ENCODE measurements at regions not wholly inside any gene's neighbourhood (a gene's known extent, or its start where the extent isn't known, plus 50 kb on each side); places are given as distances from the start of the nearest gene placed in this dataset.

- no peak for TF ChIP-seq TAF1 (IDR thresholded peaks at IDR 0.05; ENCODE audit: borderline replicate concordance, low read depth, low read length)
- TF ChIP-seq POLR2AphosphoS5 (IDR thresholded peaks at IDR 0.05; ENCODE audit: low read depth, low read length): no peak
- no peak for TF ChIP-seq POLR2A (IDR thresholded peaks at IDR 0.05; ENCODE audit: low read depth, low read length)
- FAIRE-seq (no peak), DNase-seq (ENCODE audit: insufficient read length) (no peak)
These were observed 231.3 kb upstream of the CELF2 start for GRCh38 chr10:10786109-10787090.

DNA sequence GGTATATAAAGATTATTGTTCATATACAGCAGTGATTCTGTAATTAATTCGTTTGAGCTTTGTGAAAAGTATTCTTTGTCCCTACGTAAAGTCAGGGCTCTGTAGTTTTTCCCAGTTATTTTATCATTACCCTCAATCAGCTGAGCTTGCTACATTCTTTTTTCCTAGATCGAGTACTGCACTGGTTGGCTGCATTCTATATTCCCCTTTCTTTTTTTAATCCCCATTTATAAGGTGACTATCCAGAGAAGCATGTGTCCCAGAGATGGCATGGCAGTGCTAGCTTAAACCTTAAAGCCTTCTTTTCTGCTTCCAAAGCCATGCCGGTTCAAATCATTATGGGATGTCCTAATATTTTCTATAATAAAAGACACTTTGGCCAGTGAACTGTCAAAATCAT lies 230.1 kb upstream of the CELF2 start:
- TF ChIP-seq TAF1 (IDR thresholded peaks at IDR 0.05; ENCODE audit: borderline replicate concordance, low read depth, low read length) (no peak), POLR2A (IDR thresholded peaks at IDR 0.05; ENCODE audit: low read depth, low read length) (no peak), POLR2AphosphoS5 (IDR thresholded peaks at IDR 0.05; ENCODE audit: low read depth, low read length) (no peak)
- no peak for FAIRE-seq
- DNase-seq (ENCODE audit: insufficient read length): no peak

- FAIRE-seq (no peak), DNase-seq (ENCODE audit: insufficient read length) (no peak)
- TF ChIP-seq POLR2AphosphoS5 (IDR thresholded peaks at IDR 0.05; ENCODE audit: low read depth, low read length): no peak
- no peak for TF ChIP-seq POLR2A (IDR thresholded peaks at IDR 0.05; ENCODE audit: low read depth, low read length)
These were observed 228.9 kb upstream of the CELF2 start for GRCh38 chr10:10788761-10789160.

GRCh38 chr10:10791869-10792268 lies 225.8 kb upstream of the CELF2 start:
- TF ChIP-seq POLR2A (IDR thresholded peaks at IDR 0.05; ENCODE audit: low read depth, low read length) (no peak), TAF1 (IDR thresholded peaks at IDR 0.05; ENCODE audit: borderline replicate concordance, low read depth, low read length) (no peak), POLR2AphosphoS5 (IDR thresholded peaks at IDR 0.05; ENCODE audit: low read depth, low read length) (no peak)
- FAIRE-seq: no peak
- no peak for DNase-seq (ENCODE audit: insufficient read length)

DNA sequence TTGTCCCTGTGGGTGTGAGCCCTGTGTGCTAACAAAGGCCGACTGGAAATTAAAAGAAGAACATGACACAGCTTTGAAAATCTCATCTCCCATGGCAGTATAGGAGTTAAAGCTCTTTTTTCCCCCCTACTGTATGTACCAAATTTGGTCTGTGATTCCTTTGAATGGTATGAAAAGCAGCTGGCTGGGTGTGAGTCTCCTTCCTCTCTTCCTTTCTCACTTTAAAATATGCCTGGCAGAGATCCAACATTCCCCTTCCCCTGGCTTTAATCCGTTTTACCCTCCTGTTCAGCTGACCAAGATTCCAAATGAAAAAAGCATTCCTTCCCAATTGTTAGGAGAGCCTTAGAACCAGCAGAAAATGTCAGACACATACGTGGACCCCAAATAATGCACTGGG lies 225.0 kb upstream of the CELF2 start:
- no peak for TF ChIP-seq POLR2A (IDR thresholded peaks at IDR 0.05; ENCODE audit: low read depth, low read length)
- TF ChIP-seq POLR2AphosphoS5 (IDR thresholded peaks at IDR 0.05; ENCODE audit: low read depth, low read length): no peak
- no peak for TF ChIP-seq TAF1 (IDR thresholded peaks at IDR 0.05; ENCODE audit: borderline replicate concordance, low read depth, low read length)
- DNase-seq (ENCODE audit: insufficient read length) (no peak), FAIRE-seq (no peak)

GRCh38 chr10:10794046-10794445 lies 223.6 kb upstream of the CELF2 start:
- TF ChIP-seq POLR2AphosphoS5 (IDR thresholded peaks at IDR 0.05; ENCODE audit: low read depth, low read length): no peak
- no peak for TF ChIP-seq TAF1 (IDR thresholded peaks at IDR 0.05; ENCODE audit: borderline replicate concordance, low read depth, low read length)
- no peak for TF ChIP-seq POLR2A (IDR thresholded peaks at IDR 0.05; ENCODE audit: low read depth, low read length)
- no peak for FAIRE-seq
- DNase-seq (ENCODE audit: insufficient read length): no peak

DNA sequence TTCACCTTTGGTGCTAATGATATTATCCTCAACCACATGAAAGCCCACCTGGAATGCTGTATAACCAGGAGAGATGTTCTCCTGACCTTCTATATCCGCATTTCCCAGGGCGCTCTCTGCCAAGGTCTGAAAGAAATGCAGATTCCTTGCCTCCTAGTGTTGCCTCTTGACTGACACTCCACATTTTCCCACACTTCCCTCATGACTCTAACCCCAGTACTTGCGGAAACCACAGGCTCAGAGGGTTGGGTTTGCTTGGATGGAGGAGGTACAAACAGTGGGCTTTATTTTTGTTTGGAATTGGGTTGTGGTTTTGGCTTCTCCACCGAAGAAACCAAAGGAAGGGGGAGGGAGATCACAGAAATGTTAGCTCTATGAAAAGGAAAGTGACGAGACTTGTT lies 222.9 kb upstream of the CELF2 start:
- FAIRE-seq (no peak), DNase-seq (ENCODE audit: insufficient read length) (no peak)
- TF ChIP-seq POLR2A (IDR thresholded peaks at IDR 0.05; ENCODE audit: low read depth, low read length): no peak
- TF ChIP-seq TAF1 (IDR thresholded peaks at IDR 0.05; ENCODE audit: borderline replicate concordance, low read depth, low read length): no peak
- no peak for TF ChIP-seq POLR2AphosphoS5 (IDR thresholded peaks at IDR 0.05; ENCODE audit: low read depth, low read length)

GRCh38 chr10:10796061-10796773 lies 221.5 kb upstream of the CELF2 start:
- TF ChIP-seq TAF1 (IDR thresholded peaks at IDR 0.05; ENCODE audit: borderline replicate concordance, low read depth, low read length): no peak
- FAIRE-seq (no peak), DNase-seq (ENCODE audit: insufficient read length) (no peak)

DNA sequence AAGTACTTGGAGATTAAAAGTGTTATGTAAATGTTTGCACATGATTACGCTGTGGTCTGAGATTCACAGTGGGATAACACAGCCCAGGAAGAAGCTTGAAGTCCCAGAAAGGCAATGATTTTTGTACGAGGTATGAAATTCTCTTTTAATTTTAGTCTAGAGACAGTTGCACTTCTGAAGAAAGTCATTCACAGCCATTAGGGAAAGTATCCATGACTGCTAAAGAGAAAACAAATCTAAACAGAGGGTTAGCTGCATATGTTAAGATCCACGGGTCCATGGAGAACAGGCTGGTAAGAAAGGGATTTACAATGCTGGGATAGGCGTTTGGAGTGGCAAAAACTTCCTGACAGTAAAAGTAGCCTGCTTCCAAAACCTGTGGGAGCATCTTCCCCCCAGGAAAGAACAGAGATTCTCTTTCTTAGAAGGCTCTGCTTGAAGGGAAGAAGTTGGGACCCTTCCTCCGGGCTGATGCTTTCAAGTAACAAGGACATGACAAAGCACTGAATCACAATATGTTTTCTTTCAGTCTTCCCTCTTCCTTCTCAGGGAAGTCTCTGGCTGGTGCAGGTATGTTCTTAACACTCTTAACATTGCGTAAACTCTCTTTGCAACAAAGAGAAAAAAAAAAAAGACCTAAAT lies 220.8 kb upstream of the CELF2 start:
- no peak for FAIRE-seq
- TF ChIP-seq POLR2AphosphoS5 (IDR thresholded peaks at IDR 0.05; ENCODE audit: low read depth, low read length): no peak
- TF ChIP-seq TAF1 (IDR thresholded peaks at IDR 0.05; ENCODE audit: borderline replicate concordance, low read depth, low read length): no peak
- TF ChIP-seq POLR2A (IDR thresholded peaks at IDR 0.05; ENCODE audit: low read depth, low read length): no peak
- DNase-seq (ENCODE audit: insufficient read length): no peak

DNA sequence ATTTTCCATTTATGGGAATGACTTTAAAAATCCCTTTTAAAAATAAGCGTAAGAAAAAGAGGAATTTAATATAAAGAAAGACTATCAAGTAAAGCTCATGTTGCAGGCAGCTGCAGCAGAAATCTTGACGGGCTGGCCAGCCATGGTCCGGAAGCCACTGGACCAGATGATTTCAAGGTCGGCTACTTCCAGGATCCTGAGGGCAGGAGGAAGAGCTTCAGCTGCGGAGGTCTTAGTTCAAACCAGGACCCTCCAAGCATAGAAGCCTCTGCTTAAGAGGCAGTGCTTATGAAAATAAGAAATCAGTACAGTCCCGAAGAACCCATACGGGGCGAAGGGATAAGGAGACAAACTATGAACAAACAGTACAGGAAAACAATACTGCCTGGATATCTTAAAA lies 220.2 kb upstream of the CELF2 start:
- FAIRE-seq: no peak
- DNase-seq (ENCODE audit: insufficient read length): no peak
- TF ChIP-seq POLR2AphosphoS5 (IDR thresholded peaks at IDR 0.05; ENCODE audit: low read depth, low read length) (no peak), TAF1 (IDR thresholded peaks at IDR 0.05; ENCODE audit: borderline replicate concordance, low read depth, low read length) (no peak), POLR2A (IDR thresholded peaks at IDR 0.05; ENCODE audit: low read depth, low read length) (no peak)

DNA sequence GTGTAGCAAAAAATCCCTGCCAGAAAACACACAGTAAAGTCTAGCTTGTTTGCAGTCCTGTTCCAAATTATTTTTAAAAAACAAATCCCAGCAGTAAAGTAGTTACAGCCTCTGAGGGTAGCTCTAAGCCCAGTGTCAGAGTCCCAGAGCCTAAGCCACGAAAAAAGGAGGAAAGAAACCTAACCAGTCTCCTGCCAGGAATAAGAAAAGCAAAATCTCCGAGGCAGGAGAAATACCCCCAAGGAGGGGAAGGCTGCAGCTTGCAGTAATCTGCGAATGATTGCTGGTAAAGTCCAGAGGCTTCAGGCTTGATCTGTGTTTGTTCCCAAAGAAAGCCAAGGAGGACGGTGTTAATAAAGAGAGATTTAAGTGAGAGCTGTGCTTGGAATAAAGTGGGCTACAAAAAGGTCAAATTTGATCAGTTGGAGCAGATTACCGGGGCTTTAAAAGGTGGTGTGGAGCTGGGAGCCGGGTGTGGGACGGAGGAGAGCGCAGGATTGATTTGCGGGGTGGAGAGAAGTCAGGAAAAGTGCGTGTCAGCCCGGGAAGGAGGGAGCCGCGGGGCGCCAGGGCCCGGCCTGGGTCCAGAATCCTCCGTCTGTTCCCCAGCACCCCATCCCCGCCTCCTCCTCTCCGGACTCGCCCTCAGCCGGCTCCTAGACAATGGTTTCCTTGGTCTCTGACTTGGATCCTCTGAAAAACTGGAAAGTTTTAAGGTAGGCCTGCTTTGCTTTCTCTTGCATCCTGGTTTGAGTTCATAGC lies 219.4 kb upstream of the CELF2 start:
- TF ChIP-seq TAF1 (IDR thresholded peaks at IDR 0.05; ENCODE audit: borderline replicate concordance, low read depth, low read length) (no peak), POLR2A (IDR thresholded peaks at IDR 0.05; ENCODE audit: low read depth, low read length) (no peak), POLR2AphosphoS5 (IDR thresholded peaks at IDR 0.05; ENCODE audit: low read depth, low read length) (no peak)
- DNase-seq (ENCODE audit: insufficient read length) (no peak), FAIRE-seq (no peak)
